HG03439 (cell line): ENCODE measurements at regions not wholly inside any gene's neighbourhood (a gene's known extent, or its start where the extent isn't known, plus 50 kb on each side); places are given as distances from the start of the nearest gene placed in this dataset.
"Not testable (repeated sequence)": the region's sequence is repeated elsewhere in the genome, so short reads cannot be mapped to it uniquely, and the experiment has no call there.

Experiments
- ATAC-seq: cut with Tn5 transposase; IDR thresholded peaks from one replicate; pipeline ENCODE4 v1.9.1; 2021; ENCODE audit warnings: mild to moderate bottlenecking, moderate library complexity; ENCODE audit not compliant: unreplicated experiment

DNA sequence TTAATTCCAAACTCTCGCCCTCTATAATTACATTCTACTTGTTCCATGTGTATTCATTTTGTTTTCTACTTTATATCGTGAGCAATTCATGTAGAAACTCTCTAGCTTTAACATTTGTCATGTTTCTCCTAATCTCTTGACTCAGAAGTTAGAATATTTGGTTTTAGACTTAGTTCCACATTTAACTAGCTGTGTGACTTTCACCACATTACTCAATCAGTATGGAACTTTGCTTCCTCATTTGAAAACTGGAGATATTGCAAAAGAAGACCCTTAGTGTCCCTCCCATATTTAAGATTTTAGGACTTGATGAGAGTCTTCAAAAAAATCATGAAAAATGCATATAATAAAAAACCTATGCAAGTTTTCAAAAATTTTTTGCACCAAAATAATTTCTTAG is 447.5 kb downstream of the GXYLT1 start:
- ATAC-seq: no peak

DNA sequence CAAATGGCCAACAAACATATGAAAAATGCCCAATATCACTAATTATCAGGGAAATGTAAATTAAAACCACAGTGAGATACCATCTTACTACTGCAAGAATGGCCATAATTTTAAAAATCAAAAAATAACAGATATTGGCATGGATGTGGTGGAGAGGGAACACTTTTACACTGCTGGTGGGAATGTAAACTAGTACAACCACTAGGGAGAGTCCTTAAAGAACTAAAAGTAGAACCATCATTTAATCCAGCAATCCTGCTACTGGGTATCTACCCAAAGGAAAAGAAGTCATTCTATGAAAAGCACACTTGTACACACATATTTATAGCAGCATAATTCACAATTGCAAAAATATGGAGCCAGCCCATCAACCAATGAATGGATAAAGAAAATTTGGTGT is 459.7 kb downstream of the GXYLT1 start:
- no peak for ATAC-seq

DNA sequence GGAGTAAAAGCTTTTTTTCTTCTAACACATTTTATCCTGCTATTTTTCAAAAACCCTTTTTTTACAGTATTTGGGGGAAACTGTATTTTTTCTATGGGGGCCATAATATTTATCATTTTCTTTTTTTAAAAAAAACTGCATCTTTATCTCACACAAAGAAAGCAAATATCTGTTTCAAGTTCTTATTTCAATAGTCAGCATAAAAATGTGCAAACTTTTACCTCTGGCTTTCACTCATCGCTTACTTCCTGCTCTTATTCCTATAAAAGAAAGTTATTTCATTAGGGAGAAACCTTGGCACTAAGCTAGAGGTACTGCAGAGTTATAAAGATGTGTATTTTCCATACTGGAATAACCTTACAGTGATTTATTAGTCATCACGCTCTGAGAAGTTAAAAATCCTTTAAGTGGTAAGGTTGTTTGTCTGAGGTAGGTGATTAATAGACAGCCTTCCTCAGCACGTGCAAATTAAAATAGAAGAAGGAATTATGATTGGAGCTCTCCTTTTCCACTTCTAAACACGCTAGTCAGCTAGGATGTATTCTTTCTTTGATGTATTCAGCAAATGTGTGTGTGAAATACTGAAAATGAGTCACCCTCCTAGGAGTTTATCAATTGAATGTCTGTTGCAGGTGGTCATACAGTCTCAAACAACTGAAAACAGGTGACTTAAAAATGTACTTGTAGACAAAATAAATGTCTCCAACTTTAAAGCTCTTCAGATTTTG is 461.0 kb downstream of the GXYLT1 start:
- no peak for ATAC-seq

DNA sequence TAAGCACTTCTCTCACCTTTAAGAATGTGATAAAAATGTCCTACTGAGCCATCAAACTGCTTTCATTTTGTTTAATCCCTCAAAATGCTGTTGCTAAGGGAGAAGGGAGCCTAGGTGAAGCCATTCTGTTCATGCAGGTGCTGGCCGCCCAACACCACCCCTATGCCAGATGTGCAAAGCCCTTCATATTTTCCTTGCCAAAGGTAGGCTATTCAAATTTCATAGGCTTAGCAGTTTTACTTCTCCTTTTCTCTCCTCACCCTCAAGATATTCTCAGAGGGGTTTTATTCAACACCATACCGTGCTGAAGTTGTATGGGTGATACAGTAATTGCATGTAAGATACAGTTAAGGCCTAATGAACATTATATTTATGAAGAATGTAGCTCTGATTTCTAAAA is 461.7 kb downstream of the GXYLT1 start:
- no peak for ATAC-seq

DNA sequence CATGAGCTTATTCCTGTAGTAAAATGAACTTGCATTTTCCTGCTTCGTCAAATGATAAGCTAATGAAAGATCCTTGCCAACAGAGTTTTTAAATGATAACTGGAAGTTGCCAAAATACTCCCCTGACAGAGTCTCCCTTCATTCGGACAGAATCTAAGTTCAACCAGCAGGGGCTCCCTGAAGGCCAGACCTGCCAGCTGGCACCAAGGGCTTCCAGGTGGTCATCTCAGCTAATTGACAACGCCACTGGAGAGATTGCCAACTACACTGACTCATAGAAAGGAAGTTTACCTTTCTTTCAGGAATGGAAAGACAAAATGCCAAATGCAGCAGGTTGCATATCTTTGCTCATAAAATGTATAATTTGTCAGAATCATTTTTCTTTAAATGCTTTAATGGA is 462.8 kb downstream of the GXYLT1 start:
- ATAC-seq: no peak

DNA sequence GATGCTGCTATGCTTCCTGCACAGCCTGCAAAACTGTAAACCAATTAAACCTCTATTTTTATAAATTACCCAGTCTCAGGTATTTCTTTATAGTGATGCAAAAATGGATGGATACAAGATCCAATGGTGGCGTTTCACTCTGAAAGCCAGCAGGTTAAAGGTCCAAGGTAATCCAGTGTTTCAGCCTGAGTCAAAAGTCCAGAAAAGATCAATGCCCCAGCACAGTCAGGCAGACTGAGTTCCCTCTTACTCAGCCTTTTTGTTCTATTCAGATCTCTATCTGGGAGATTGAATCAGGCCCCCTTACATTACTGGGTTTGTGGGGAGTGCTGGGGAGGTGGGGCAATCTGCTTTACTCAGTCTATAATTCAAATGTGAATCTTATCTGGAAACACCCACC is 464.5 kb downstream of the GXYLT1 start:
- no peak for ATAC-seq

DNA sequence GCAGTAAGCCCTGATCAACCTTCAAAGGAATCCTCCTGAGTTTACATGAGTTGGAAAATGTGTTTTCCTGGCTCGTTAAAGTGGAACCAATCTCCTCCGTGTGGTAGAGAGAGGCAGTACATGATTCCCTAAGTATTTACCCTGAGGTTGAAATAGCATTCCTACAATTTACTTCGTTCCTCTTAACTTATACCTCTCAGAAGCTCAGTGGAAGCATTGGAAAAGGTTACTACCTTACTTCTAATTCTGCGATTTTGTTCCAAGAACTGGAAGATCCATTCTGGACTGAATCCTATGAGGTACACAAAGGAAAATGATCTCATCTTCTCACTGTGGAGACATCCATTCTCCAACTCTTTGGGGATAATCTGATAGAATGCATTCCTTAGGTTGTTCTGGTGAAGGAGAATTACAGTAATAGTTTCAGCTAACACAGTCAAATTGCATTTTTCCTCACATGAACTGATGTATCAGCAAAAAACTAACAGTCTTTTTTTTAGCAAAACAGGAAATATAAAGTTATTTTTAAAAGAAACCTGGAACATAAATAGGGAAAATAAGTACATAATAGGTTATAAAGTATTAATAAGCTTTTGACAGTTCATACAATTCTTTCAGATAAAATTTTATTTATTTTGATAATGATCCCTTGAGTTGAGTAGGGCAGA is 475.6 kb downstream of the PDZRN4 start:
- no peak for ATAC-seq

DNA sequence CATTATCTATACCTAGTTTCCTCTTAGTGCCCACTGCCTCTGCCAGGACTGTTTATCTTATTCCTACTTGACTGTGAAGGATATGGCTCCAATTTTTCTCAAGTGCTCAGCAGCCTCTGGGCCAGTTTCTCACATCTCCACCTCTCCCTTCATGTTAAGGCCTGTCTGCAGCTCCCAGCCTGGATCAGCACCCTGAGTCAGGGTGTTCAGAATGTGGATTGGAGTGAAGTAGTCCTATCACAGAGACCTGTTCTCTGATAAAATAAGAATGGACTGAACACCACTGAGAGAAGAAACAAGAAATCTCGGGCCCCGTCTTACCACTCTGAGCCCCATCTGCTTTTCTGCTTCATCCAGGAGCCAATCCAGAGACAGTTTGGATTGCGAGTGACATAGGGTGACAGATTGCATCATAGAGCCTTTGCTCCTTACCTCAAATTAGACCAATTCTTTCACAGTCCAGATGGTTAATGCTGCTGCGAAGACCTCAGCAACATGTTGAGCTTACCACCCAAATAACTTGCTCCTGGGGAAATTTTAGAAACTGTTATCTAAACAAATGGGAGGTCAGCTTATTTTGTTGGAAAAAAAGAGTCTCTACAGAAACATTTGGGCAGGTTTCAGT is 473.1 kb downstream of the PDZRN4 start:
- ATAC-seq: no peak

DNA sequence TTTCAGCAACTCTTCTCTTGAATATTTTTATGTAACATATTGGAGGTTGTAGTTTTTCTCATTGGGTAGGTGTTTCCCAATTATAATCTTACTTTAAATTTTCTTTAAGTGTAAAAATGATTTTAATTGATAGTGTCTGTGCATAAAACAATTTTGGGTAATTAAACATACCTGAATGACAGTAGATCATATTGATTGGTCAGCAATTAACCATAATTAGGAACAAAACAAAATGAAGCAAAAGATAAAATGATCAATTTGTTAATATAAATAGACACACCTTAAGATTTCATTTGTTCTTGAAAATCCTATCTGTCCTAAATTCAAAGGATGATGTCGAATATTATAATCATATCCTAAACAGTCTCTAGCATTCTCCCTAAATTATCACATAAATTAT is 468.3 kb downstream of the PDZRN4 start:
- no peak for ATAC-seq

DNA sequence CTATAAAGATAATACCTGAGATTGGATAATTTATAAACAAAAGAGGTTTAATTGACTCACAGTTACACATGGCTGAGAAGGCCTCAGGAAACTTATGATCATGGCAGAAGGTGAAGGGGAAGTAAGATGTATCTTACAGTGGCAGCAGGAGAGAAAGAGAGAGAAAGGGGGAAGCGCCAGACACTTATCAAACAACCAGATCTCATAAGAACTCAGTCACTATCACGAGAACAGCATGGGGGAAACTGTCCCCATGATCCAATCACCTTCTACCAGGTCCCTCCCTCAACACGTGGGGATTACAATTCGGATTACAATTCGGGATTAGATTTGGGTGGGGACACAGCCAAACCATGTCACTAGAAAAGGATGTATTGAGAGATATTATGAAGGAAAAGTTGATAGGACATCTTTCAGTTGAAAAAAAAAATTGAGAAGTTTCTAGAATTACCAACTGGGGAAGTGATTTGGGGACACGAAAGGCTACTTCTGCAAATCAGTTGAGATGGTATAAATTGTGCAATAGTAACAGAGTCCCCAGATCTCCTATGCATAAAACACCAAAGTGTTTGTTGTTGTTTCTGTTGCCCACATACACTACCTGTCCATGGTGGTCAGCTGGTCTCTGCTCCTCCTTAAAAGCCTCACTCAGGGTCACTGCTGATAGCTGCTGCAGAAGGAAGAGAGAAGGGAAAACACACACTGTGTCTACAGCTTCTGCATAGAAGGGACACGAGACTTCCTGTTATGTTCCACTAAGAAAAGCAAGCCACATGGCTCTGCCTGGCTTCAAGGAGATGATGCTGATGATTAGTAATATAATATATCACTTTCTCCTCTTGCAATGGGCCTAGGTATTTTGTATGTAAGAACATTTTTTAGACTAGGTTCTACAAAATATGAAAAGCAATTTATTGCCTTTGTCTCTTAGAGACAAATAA is 465.5 kb downstream of the PDZRN4 start:
- no peak for ATAC-seq

DNA sequence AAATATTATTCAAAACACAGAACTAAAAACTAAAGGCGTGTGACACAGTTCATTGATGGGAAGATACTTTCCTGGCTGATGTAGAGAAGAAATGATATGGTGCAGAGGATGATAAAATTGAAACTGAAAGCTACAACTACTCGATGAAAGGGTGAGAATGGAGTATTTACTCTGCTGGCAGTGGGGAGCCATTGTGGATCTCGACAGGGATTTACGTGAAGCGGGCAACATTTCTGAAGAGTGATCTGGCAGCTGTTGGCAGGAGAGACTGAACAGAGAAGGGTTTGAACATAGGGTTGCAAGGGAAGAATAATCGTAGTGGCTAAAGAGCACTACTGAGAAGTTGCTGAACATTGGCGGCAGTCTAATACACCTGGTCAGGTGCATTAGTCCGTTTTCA is 464.9 kb downstream of the PDZRN4 start:
- ATAC-seq: no peak

DNA sequence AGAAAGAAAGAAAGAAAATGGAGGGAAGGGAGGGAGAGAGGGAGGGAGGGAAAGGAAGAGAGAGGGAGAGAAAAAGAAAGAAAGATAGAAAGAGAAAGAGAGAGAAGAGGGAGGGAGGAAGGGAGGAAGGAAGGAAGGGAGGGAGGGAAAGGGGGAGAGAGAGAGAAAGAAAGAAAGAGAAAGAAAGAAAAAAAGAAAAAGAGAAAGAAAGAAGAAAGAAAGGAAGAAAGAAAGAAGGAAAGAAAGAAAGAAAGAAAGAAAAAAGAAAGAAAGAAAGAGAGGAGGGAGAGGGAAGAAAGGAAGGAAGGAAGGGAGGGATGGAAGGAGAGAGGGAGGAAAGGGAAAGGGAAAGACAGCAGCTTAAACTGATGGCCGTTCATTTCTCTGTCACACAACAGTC is 457.5 kb downstream of the PDZRN4 start:
- ATAC-seq: no peak

DNA sequence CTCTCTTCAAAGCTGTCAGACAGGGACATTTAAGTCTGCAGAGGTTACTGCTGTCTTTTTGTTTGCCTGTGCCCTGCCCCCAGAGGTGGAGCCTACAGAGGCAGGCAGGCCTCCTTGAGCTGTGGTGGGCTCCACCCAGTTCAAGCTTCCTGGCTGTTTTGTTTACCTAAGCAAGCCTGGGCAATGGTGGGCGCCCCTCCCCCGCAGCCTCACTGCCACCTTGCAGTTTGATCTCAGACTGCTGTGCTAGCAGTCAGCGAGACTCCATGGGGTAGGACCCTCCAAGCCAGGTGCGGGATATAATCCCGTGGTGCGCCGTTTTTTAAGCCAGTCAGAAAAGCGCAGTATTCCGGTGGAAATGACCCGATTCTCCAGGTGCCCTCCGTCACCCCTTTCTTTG is 454.7 kb downstream of the PDZRN4 start:
- not testable (repeated sequence) for ATAC-seq

DNA sequence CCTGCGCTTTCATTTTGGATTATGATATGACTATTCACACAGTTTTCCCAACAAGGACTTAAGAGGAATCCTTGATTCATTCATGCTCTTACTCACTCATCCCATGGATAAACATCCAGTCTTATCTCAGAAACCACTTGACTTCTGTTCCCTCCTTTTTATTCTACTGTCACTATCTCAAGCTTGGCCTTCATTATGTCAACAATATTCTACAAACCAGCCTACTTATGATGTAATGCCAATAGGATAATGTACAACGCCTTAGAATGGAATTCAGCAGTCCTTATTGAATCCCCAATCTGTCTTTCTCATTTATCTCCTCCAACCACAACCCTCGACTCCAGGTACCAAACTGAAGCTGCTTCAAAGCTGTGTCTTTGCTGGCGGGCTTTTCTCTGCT is 448.5 kb downstream of the PDZRN4 start:
- no peak for ATAC-seq

DNA sequence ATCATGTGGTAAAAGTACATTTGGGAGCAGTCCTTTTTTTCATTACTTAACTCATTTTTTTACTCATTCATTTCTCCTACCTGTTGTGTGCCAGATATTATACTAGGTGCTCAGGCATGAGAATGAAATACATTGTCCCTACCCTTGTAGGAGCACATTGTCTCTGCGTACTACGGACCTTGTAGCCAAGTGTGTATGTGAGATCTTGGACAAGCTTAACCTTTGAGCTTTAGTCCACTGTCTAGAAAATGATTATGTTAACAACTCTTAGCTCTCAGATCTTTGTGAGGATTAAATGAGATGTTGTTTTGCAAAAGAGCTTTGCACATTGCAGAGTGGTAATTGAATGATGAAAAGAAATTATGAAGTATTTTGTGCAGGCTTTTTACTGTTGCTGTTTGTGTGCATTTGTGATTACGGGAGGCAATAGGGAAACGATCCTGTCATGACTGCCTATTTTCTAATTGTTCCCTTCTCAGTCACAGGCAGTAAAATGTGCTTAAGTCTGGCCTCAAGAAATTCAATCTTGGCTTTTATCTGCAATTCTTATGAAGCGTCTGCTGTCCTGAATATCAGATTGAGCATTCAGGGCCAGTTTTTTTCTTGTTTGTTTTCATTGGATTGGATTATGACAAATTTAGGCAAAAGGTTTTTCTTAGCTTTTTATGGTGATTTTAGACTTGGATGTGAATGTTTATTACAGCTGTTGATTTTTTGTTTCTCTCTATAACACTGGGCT is 447.7 kb downstream of the PDZRN4 start:
- ATAC-seq: no peak

DNA sequence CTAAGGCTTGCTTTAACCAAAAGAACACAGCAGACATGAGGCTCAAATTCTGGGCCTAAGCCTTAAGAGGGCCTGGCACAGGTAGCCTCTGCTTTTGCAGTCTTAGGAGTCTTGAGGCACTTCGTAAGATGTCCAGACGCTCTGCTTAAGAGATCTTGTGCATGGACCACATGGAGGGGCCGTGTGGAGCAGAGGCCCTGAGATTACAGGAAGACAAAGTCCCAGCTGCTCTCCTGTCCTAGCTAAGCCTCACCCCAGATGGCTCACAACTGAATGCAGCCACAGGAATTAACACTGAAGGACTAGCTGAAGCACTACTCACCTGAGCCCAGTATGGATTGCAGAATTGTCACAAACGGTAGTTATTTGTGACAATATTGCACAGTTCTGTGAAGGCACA is 446.0 kb downstream of the PDZRN4 start:
- ATAC-seq: no peak

DNA sequence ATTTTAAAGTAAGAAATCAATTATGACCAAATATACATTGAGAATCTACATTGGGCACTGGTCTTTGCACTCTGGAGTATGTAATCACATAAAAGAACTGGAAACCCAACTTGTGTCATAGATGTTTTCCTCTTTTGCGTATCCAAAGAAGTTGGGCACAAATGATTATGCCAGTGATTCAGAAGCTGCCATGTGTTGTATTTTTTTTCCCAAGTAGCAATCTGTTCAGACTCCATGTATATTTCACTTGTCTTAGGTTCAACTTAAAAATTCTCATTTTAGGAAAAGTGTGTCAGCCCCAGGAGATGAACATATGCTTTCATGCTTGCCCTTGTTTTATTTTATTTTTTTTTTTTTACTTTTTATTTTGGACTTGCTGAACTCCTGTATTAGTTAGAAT is 441.5 kb downstream of the PDZRN4 start:
- no peak for ATAC-seq

DNA sequence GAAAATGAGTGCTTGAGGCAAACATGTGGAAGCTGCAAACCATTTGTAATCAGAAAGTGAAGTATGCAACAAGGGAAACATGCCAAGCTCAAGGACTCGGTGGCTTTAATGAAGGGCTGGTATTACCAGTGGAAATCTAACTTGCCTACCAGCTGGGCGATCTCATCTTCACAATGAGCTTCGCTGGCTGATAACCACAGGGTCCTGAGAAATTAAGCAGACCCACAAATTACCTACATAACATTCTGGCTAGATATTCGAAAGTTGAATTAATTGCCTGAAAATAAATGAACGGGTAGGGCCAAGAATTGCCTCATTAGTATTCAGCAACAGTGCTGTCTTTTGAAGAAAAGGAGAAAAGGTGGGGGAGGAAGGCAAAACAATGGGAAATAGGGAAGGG is 439.4 kb downstream of the PDZRN4 start:
- ATAC-seq: no peak

DNA sequence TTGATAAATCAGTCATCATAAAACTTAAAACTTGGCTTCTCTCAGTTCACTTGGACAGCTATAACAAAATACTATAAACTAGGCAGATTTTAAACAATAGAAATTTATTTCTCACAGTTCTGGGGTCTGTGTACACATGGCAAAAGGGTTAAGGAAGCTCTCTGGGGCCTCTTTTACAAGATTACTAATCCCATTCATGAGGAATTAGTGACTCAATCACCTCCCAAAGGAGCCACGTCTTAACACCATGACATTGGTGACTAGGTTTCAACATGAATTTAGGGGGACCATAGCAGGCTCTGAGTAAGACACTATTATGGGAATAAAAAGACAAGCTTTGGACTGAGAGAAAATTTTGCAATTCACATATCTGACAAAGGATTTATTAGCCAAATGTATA is 436.5 kb downstream of the PDZRN4 start:
- ATAC-seq: no peak
